ENCODE measurements at regions not wholly inside any gene's neighbourhood (a gene's known extent, or its start where the extent isn't known, plus 50 kb on each side); places are given as distances from the start of the nearest gene placed in this dataset.

DNA sequence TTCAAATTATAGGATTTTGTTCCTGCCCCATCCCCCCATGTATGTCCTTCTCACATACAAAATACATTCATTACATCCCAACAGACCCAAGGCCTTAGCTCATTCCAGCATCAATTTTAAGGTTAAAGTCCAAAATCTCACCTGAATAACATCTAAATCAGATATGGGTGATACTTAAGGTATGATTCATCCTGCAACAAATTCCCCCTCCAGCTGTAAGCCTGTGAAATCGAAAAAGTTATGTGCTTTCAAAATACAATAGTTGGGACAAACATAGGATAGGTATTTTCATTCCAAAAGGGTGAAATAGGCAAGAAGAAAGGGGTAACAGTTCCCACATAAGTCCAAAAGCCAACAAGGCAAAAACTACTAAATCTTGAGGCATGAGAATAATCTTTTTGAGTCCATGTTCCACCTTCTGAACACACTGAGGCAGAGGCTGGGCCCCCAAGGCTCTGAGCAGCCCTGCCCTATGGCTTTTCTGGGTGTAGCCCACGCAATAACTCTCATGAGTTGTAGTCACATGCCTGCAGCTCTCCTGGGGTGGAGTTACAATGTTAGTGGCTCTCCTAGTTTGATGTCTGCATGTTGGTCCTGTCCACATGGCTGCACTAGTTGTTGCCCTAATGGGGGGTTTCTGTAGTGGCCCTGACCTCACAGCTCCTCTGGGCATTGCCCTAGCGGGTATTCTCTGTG lies 243.9 kb upstream of the SMARCA2 start:
- H3K4me3 ChIP-seq = no peak overlapping the region
- no peak overlapping the region for H3K27ac ChIP-seq

DNA sequence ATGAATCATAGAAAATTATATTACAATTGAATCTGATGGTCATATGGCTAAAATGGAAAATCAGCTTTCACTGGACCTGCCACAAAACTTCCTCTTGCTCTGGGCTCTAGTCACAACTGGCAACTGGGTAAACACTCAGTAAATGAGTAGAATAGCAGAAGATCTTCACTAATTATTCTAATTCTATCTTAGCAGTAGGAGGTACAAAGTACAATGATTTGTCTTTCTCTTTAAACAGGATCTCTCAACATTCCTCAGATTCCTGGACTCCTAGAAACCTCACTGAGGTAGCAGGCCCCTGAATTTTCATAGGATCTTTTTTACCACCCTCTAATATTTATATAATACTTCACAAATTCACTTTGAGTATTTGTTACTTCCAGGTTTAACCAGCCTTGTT lies 239.9 kb upstream of the SMARCA2 start:
- no peak overlapping the region for H3K4me3 ChIP-seq
- H3K27ac ChIP-seq = no peak overlapping the region

GRCh38 chr9:1776668-1777067 lies 238.5 kb upstream of the SMARCA2 start:
- Histone ChIP-seq H3K27ac (no peak overlapping the region), H3K4me3 (no peak overlapping the region)

GRCh38 chr9:1791191-1791590 lies 224.0 kb upstream of the SMARCA2 start:
- Histone ChIP-seq H3K4me3 (no peak overlapping the region), H3K27ac (no peak overlapping the region)

DNA sequence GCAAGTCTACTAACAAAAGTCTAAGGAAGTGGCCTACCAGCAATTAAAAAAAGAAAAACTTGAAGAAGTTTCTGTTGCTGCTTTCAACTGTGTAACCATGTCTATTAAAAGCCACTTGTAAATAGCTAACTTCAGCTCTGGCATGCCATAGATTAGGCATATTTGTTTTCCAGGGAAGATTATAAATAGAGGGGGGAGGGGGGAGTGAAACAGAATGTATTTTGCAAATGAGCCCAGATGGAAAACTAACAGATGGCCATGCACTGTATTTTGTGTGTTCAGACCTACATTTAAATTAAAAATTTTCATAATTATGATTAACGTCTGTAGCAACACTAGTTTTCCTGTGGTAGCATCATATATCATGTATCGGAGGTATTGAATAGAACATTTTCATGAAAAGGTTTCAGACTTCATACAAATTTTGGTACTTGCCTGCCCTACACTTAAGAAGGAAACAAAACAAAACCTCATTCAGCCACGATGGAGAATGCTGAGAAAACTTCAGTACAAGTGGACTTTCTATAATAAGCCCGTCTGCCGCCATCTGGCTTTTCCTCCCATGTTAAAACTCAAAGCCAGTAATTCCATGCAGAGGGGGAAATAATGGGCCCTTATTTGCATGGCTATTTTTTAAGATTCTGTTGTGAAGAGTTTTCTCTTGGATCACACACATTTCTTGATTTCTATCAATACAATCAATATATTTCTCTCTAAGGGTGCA lies 220.4 kb upstream of the SMARCA2 start:
- Histone ChIP-seq H3K27ac (no peak overlapping the region), H3K4me3 (no peak overlapping the region)

DNA sequence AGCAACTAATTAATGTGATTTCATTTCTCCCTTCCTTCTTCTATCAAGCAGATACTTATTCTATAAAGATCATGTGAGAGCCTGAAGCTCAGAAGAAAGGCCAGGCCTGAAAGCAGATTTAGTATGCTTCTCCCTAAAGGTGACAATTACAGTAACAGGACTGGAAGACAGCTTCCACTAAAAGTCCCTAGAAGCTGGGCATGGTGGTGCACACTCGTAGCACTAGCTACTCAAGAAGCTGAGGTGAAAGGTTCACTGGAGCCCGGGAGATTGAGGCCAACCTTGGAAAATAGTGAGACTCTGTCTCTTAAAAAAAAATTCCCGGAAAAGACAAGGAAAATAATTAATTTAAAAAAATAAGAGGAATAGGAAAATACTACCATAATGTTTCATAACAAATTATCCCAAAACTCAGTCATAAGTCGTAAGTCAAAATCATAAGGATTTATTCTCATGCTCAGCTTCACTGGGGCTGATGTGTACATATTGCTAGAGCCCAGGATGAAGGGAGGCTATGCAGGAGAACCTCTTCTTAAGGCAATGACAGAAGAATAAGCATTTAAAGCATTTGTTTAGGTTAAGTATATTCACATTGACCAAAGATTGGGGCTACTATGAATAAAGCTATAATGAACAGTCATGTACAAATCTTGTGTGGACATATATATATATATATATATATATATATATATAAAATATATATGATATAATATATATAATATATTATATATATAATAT lies 210.8 kb upstream of the SMARCA2 start:
- no peak overlapping the region for H3K27ac ChIP-seq
- H3K4me3 ChIP-seq = no peak overlapping the region

DNA sequence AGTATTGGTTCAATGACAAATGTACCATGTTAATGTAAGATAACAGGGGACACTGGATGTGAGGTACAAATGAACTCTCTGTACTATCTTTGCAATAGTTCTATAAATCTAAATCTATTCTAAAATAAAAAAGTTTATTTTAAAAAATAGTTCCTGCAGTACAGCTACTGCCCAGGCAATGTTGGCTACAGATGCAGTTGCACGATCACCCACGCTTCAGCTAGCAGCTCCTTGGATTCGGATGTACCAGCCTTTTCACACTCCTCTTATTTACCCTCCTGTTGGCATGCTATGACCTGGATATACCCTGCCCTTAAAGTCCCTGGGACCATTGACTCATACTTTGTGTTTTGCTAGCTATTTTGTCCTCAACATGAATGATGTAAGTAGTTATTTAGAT lies 185.4 kb upstream of the SMARCA2 start:
- Histone ChIP-seq H3K27ac (no peak overlapping the region), H3K4me3 (no peak overlapping the region)

DNA sequence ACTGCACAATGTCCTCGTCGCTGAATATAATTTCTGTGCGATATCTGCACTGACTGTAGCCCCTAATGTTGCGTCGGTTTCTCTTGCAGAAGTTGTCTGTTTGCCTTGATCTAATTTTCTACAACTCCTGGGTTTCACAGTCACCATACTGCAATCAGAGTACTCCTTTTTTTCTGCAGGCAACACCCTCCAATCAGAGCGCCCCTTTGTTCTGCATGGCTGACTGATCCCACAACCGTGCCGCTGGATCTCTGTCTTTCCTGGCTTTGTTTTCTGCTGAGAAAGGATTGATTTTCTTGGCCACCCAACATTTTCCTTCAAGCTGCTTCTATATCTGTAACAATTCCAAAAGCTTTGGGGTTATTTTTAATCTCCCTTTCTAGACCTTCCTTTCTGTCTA lies 182.2 kb upstream of the SMARCA2 start:
- H3K4me3 ChIP-seq = no peak overlapping the region

GRCh38 chr9:1837453-1838084 lies 177.6 kb upstream of the SMARCA2 start:
- Histone ChIP-seq H3K4me3 (no peak overlapping the region), H3K27ac (no peak overlapping the region)

More for the DNA sequence above, 182.2 kb upstream of the SMARCA2 start:
- H3K27ac ChIP-seq = no peak overlapping the region

DNA sequence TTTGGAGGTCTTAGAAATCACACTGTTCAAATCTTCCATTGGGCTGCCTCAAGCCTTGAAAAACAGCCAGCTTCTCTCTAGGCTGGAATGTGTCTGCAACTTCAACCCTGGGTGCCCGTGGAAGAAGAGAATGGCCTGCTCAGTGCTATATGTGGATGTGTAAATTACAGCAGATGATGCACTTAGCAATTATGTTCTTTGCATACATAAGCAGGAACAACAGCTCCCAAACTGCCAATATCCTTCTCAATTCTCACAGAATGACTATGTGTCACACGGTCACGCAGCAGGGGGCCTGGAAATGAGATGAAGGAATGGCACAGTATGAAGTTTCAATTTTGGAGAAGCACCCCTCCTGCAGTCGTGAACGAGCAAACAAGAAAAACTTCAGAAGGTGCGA lies 175.2 kb upstream of the SMARCA2 start:
- H3K4me3 ChIP-seq = no peak overlapping the region
- no peak overlapping the region for H3K27ac ChIP-seq

GRCh38 chr9:1845425-1845824 lies 169.7 kb upstream of the SMARCA2 start:
- H3K4me3 ChIP-seq = no peak overlapping the region
- no peak overlapping the region for H3K27ac ChIP-seq

DNA sequence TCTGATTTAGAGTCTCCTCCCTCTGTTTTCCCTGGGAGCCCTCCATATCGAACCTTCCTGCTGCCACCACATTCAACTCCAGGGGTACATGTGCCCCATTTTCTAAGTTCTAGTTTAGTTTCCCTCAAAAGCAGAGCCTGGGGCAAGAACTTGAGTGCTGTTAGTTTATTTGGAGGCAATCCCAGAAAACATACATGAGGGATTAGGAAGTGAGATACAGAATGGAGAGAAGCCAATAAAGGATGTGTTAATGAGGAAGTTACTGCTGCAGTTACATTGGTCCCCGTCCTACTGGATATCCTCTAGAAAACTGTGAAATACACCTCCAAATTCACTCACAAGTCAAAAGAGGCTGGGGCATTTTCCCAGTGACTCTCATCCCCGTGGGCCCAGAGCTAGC lies 159.4 kb upstream of the SMARCA2 start:
- Histone ChIP-seq H3K27ac (no peak overlapping the region), H3K4me3 (no peak overlapping the region)

- no peak overlapping the region for H3K4me3 ChIP-seq
- no peak overlapping the region for H3K27ac ChIP-seq
Measured at GRCh38 chr9:1857808-1858207, 157.3 kb upstream of the SMARCA2 start.

DNA sequence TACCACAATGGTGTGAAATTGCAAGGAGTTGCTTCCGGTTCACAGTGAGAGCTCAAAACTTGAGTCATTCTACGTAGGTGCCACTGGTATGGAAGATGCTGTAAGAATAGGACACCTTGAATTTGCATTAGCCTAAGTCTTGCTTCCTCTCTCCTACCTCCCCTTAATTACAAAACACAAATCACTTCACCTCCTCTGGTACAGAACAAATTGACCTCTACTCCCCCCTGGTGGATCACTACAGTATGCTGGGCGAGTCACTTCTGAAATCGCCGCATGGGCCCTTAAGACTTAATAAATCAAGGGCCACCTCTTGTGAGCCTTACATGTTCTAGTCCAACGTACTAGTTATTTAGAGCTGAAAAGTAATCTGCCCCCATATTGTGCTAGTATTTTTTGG lies 145.3 kb upstream of the SMARCA2 start:
- no peak overlapping the region for H3K4me3 ChIP-seq
- H3K27ac ChIP-seq = no peak overlapping the region

DNA sequence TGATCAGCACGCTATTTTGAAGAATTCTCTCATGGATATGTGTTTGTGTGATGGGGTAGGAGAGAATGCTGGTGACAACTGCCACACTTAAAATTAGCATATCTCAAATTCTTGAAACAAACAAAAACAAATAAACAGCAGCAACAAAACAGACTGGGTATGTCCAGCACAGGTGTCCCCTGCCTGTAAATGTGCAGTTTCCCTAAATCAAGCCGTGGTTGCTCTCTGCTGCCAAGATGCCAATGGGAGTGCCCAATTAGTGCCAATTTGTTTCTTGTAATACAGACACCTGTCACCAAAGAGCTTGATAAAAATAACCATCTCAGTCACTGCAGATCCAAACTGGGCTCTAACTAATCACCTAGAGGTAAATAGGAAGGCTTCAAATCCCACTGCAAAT lies 144.2 kb upstream of the SMARCA2 start:
- Histone ChIP-seq H3K27ac (no peak overlapping the region), H3K4me3 (no peak overlapping the region)

- H3K27ac ChIP-seq = no peak overlapping the region
- H3K4me3 ChIP-seq = no peak overlapping the region
Measured at GRCh38 chr9:1871626-1872419, 143.3 kb upstream of the SMARCA2 start.

GRCh38 chr9:1875251-1875851 lies 139.8 kb upstream of the SMARCA2 start:
- Histone ChIP-seq H3K27ac (peak overlapping the region in 1 of 21 experiments; percentile 47), H3K4me3 (no peak overlapping the region)

DNA sequence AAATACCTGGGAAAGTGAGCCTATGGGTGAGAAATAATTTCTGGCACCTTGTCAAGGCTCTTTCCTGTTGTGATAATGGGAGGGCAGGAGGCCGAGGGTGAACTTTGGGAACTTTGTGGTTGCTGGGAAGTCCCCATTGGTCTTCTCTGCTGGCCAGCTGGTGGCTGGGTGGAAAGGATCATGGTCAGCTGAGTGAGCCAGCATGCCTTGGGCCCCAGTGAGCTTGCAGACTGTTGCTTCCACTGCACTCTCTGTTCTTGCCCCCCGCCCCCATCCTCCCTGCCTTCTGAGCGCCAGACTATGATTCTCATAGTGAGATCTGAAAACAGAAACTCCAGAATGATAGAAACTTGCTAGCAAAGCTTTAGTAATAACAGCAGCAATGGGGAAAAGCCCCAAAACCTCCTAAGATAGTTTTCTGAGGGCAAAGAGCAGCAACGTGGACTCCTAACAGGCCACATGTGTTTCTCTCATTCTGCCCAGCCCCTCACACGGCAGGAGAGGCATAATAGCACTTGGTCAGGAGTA lies 139.2 kb upstream of the SMARCA2 start:
- Histone ChIP-seq H3K27ac (peak overlapping the region in 1 of 21 experiments; percentile 47), H3K4me3 (no peak overlapping the region)

GRCh38 chr9:1876891-1877496 lies 138.2 kb upstream of the SMARCA2 start:
- Histone ChIP-seq H3K27ac (no peak overlapping the region), H3K4me3 (no peak overlapping the region)

Measured in skin epidermis (tissue), 12 donors.